ENCODE measurements at regions not wholly inside any gene's neighbourhood (a gene's known extent, or its start where the extent isn't known, plus 50 kb on each side); places are given as distances from the start of the nearest gene placed in this dataset.
"Not testable (repeated sequence)": the region's sequence is repeated elsewhere in the genome, so short reads cannot be mapped to it uniquely, and the experiment has no call there.

DNA sequence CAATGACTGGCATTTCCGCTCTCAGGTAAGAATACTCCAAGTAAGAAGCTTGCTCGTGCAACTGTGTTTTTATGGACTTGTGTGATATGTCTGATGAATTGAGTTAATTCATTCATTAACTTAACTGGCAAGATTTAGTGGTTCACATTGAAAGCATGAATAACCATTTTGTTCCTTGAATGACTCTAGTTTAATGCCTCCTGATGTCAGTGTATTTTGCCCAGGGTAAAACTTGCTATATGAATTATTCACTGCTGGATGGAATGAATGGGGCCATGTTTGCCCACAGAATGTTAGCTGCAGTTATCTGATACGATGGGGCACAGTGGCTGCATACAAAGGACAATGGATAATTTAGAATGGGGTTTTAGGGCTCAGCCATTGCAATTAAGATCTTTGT lies 124.1 kb downstream of the ZNF365 start:
- ATAC-seq (no peak), DNase-seq (no peak)
- Histone ChIP-seq H3K27ac (no peak overlapping the region), H3K4me1 (peaks cover 0 to 18% (median 0%) of the 10 kb centered on the region in 12 donors), H3K27me3 (peaks cover 0 to 5% (median 0%) of the 10 kb centered on the region in 9 donors), H3K4me3 (no peak overlapping the region), H3K36me3 (no peaks in the 10 kb centered on the region), H3K9me3 (no peaks in the 10 kb centered on the region)
- WGBS, 4 donors = 66 to 79% (median 72%) methylated on average over 3 of the region's 3 CpGs
- intact Hi-C loops (cut with DNase I) = no loop called here
- TF ChIP-seq CTCF (IDR thresholded peaks at IDR 0.05) = no peak
- TF ChIP-seq POLR2A (IDR thresholded peaks at IDR 0.05) = no peak

DNA sequence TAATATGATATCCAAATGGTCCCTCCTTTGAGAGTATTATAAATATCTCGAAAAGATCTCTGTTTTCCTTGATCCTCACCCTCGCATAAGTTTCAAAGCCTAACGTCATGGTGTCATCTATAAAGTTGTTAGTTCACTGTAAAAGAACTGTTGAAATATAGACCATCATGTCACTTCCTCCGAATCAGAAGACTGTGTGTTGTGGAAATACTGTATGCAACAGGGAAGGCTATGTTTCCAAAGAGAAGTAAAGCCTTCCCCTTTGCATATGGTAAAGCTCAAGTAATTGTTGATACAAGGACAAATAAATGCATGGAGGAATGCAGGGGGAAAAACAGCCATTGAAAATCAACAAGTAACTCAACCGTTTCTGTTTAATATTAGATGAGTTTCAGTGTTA lies 125.9 kb downstream of the ZNF365 start:
- H3K27ac ChIP-seq; DNase-seq; H3K36me3 ChIP-seq; intact Hi-C loops (cut with DNase I); ATAC-seq; H3K4me3 ChIP-seq; H3K9me3 ChIP-seq; H3K27me3 ChIP-seq: not testable (repeated sequence)
- peaks cover 0 to 20% (median 0%) of the 10 kb centered on the region in 12 donors for H3K4me1 ChIP-seq
- 62 to 68% (median 64%) methylated on average over 3 to 4 of the region's 5 CpGs for WGBS, 4 donors

GRCh38 chr10:62501547-62501946 lies 127.4 kb downstream of the ZNF365 start:
- intact Hi-C loops (cut with DNase I) = no loop called here
- no peaks in the 10 kb centered on the region for H3K36me3 ChIP-seq
- H3K27me3 ChIP-seq = peaks cover 0 to 5% (median 0%) of the 10 kb centered on the region in 9 donors
- 44 to 89% (median 66%) methylated on average over 1 of the region's 1 CpG for WGBS, 4 donors
- ATAC-seq (no peak), DNase-seq (no peak)
- peaks cover 0 to 20% (median 0%) of the 10 kb centered on the region in 12 donors for H3K4me1 ChIP-seq
- H3K9me3 ChIP-seq = no peaks in the 10 kb centered on the region
- no peak overlapping the region for H3K4me3 ChIP-seq
- no peak for TF ChIP-seq POLR2A (IDR thresholded peaks at IDR 0.05)
- no peak for TF ChIP-seq CTCF (IDR thresholded peaks at IDR 0.05)
- no peak overlapping the region for H3K27ac ChIP-seq

DNA sequence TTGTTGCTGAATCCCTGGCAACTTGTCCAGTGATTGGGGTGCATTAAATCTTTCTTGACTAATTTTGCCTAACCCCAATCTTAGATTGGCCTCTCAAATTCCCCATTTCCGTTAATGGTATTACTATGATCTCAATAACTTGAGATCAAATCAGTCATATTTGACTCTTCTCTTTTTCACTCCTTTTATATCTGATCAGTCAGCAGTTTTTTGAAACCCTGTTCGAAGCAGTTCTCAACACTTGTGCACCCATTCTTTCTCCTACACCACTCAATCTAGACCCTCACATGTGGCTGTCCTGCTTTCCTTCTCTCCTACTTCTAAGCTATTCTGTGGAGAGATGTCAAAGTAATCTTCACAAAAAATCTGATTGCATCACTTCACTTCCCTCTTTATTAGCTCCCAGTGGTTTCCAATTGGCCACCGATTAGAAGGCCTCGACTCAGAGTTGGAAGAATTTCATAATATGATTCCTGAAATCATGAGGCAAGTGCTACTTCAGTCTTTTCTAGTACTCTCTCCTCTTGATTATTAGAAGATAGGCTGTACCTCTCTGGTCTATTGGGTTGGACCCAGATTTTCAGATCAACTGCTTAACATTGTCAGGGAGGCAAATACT lies 128.9 kb downstream of the ZNF365 start:
- TF ChIP-seq POLR2A (IDR thresholded peaks at IDR 0.05) (no peak), CTCF (IDR thresholded peaks at IDR 0.05) (no peak)
- Histone ChIP-seq H3K27ac (peak overlapping the region in 1 of 12 donors; percentile 9), H3K9me3 (no peaks in the 10 kb centered on the region), H3K4me1 (peaks cover 0 to 20% (median 0%) of the 10 kb centered on the region in 12 donors), H3K4me3 (no peak overlapping the region), H3K27me3 (no peaks in the 10 kb centered on the region), H3K36me3 (no peaks in the 10 kb centered on the region)
- 75 to 85% (median 81%) methylated on average over 4 of the region's 4 CpGs for WGBS, 4 donors
- ATAC-seq = peak in 3 of 4 donors; percentile 20 to 36 (median 31)
- DNase-seq = no peak
- intact Hi-C loops (cut with DNase I) = no loop called here

DNA sequence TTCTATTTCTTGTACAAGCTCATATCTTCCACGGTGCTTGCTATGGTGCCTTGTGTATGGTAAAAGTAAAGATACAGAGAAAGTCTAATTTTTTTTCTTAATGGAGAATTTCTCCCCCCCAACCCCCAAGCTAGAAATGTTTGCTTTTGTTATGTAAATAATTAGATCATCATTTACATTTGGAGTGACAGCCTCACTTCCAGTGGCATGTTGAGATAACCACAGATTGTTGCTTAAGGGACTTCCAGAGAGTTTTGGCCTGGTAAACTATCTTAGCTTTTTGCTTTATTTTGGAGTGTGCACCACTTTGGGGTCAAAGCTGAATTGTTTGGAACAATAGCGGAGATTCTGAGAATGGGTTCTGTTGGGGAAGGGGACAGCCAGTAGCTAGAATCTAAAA lies 129.7 kb downstream of the ZNF365 start:
- H3K9me3 ChIP-seq = no peaks in the 10 kb centered on the region
- H3K36me3 ChIP-seq = no peaks in the 10 kb centered on the region
- H3K4me3 ChIP-seq = no peak overlapping the region
- no peak for DNase-seq
- no peak for ATAC-seq
- H3K4me1 ChIP-seq = peaks cover 0 to 20% (median 0%) of the 10 kb centered on the region in 12 donors
- WGBS, 4 donors = 77 to 84% (median 80%) methylated on average over 2 of the region's 2 CpGs
- TF ChIP-seq POLR2A (IDR thresholded peaks at IDR 0.05) = no peak
- no peak for TF ChIP-seq CTCF (IDR thresholded peaks at IDR 0.05)
- H3K27ac ChIP-seq = no peak overlapping the region
- intact Hi-C loops (cut with DNase I) = no loop called here
- H3K27me3 ChIP-seq = no peaks in the 10 kb centered on the region

All from heart left ventricle (tissue), 16 donors.